Keratinocyte (primary cell): ENCODE measurements at regions not wholly inside any gene's neighbourhood (a gene's known extent, or its start where the extent isn't known, plus 50 kb on each side); places are given as distances from the start of the nearest gene placed in this dataset.
A peak's percentile ranks its signal among the peaks of the same experiment; 100 is the strongest.

ENCODE experiments used
- DNase-seq: peaks from one replicate; pipeline ENCODE4 v3.0.0-alpha.2; 2011; ENCODE audit warnings: low read depth, missing footprints, low spot score
- FAIRE-seq: peaks from 2 replicates; lab custom pipeline; 2011; peaks lifted over from hg19 to GRCh38; lab: Jason Lieb, UNC
- H2AFZ ChIP-seq: 2 replicates; pipeline ENCODE4 v1.6.0; 2012; ENCODE audit warnings: low read length, control low read depth, inconsistent platforms; ENCODE audit not compliant: control insufficient read depth
- H3K27ac ChIP-seq: 2 replicates; pipeline ENCODE4 v1.5.1; 2011; ENCODE audit warnings: low read length; ENCODE audit not compliant: control insufficient read depth, insufficient read depth
- H3K27me3 ChIP-seq: 3 replicates; pipeline ENCODE4 v1.6.0; 2011; ENCODE audit warnings: low read length; ENCODE audit not compliant: control insufficient read depth, insufficient read depth; ENCODE audit errors: extremely low read depth
- H3K36me3 ChIP-seq, 2 experiments: 2 replicates in 1 of 2; 3 replicates in 1 of 2; pipeline ENCODE4 v1.5.1; 2011; ENCODE audit warnings: low read length in 2 of 2, mild to moderate bottlenecking in 1 of 2; ENCODE audit not compliant: control insufficient read depth in 2 of 2, insufficient read depth in 2 of 2; ENCODE audit errors: extremely low read depth in 1 of 2
- H3K4me1 ChIP-seq: 3 replicates; pipeline ENCODE4 v1.5.1; 2011; ENCODE audit warnings: low read length; ENCODE audit not compliant: control insufficient read depth, insufficient read depth; ENCODE audit errors: extremely low read depth
- H3K4me2 ChIP-seq: 3 replicates; pipeline ENCODE4 v1.6.0; 2011; ENCODE audit warnings: low read depth, low read length; ENCODE audit not compliant: control insufficient read depth, insufficient read depth; ENCODE audit errors: extremely low read depth
- H3K4me3 ChIP-seq, 3 experiments: fragments of 200-600 bp in 1 of 3; sonication (generic) in 1 of 3; 2 replicates in 2 of 3; 3 replicates in 1 of 3; pipeline ENCODE4 v1.5.1; 2011 to 2016; ENCODE audit warnings: low read length in 3 of 3, mild to moderate bottlenecking in 3 of 3, control low read depth in 2 of 3, inconsistent platforms in 1 of 3, low read depth in 1 of 3, mixed read lengths in 1 of 3, mixed run types in 1 of 3, moderate library complexity in 1 of 3; ENCODE audit not compliant: control insufficient read depth in 2 of 3, insufficient read depth in 2 of 3; ENCODE audit errors: extremely low read depth in 1 of 3
- H3K79me2 ChIP-seq: 2 replicates; pipeline ENCODE4 v1.6.0; 2012; ENCODE audit warnings: low read length; ENCODE audit not compliant: control insufficient read depth, insufficient read depth
- H3K9ac ChIP-seq: 3 replicates; pipeline ENCODE4 v1.6.0; 2011; ENCODE audit warnings: low read length; ENCODE audit not compliant: control insufficient read depth, insufficient read depth; ENCODE audit errors: extremely low read depth
- H3K9me1 ChIP-seq: 3 replicates; pipeline ENCODE4 v1.6.0; 2011; ENCODE audit warnings: low read length; ENCODE audit not compliant: control insufficient read depth, insufficient read depth; ENCODE audit errors: extremely low read depth
- H3K9me3 ChIP-seq: 2 replicates; pipeline ENCODE4 v1.5.1; 2012; ENCODE audit warnings: low read depth, low read length; ENCODE audit not compliant: control insufficient read depth
- H4K20me1 ChIP-seq: 3 replicates; pipeline ENCODE4 v1.6.0; 2011; ENCODE audit warnings: low read length; ENCODE audit not compliant: control insufficient read depth, insufficient read depth; ENCODE audit errors: extremely low read depth
- CTCF ChIP-seq, 3 experiments: IDR thresholded peaks in 1 of 3; conservative IDR thresholded peaks in 1 of 3; optimal IDR thresholded peaks in 1 of 3; 2 replicates in 2 of 3; 3 replicates in 1 of 3; pipeline versions ENCODE3 to v1.5.1; 2011; ENCODE audit warnings: low read length in 3 of 3, mild to moderate bottlenecking in 3 of 3, moderate library complexity in 2 of 3, control low read depth in 1 of 3, inconsistent platforms in 1 of 3; ENCODE audit not compliant: insufficient read depth in 2 of 3; ENCODE audit errors: extremely low read depth in 1 of 3
- EZH2 ChIP-seq: IDR thresholded peaks from one replicate; pipeline ENCODE4 v1.6.1; 2012; ENCODE audit warnings: inconsistent platforms, mild to moderate bottlenecking, low read length, moderate library complexity
- dilution Hi-C: fragments of 300-500 bp; cut with MboI; formaldehyde crosslinking; loops from one replicate; pipeline ENCODE4 v1.7.0; 2020; ENCODE audit warnings: low sequenced_read_pairs; ENCODE audit not compliant: extremely low pct_ligation_motif_present

DNA sequence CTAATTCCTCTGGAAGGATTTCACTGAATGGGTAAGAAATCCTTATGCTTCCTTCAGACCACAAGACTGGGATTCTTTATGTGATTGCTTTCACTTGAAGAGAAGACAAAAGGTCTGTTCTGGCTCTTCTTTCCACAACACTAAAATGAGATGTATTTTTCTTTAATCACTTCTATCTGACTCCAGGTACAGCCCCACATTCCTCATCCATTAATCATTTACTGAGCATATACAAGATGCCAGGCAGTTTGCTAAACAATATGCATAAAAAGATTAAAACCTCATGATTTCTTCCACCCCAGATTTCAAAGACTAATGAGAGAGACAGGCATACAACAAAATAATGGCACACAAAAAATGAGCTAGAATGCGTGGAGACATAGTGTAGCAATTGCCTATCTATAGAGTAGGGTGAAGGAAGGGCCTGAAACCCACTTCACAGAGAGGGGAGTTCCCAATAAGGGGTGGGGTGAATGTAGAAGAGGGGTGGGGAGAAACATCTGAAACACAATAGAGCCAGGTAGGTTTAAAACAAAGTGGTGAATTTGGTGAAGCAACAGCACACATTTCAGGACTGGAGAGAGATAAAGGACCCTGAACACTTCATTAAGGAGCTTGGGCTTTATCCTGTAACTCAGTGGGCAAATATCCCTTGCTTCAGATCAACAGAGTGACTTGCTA lies 65.1 kb upstream of the PRB2 start:
- H3K9ac ChIP-seq, result no peak overlapping the region
- no peak overlapping the region for H2AFZ ChIP-seq
- dilution Hi-C loops, result no loop called here
- H3K27ac ChIP-seq, result no peak overlapping the region
- H3K4me1 ChIP-seq, result peaks cover 19% of the 10 kb centered on the region
- DNase-seq (peak; percentile 28), FAIRE-seq (no peak)
- H3K27me3 ChIP-seq, result no peaks in the 10 kb centered on the region
- H4K20me1 ChIP-seq, result no peaks in the 10 kb centered on the region
- H3K4me2 ChIP-seq, result no peak overlapping the region
- no peaks in the 10 kb centered on the region for H3K9me1 ChIP-seq
- no peak overlapping the region for H3K4me3 ChIP-seq
- H3K36me3 ChIP-seq, result no peaks in the 10 kb centered on the region
- H3K79me2 ChIP-seq, result no peaks in the 10 kb centered on the region
- TF ChIP-seq EZH2 (no peak), CTCF (optimal IDR thresholded peaks at IDR 0.05 in 1 of 3, IDR thresholded peaks at IDR 0.05 in 1 of 3, conservative IDR thresholded peaks at IDR 0.05 in 1 of 3; ENCODE audit: extremely low read depth in 1 of 3, insufficient read depth in 2 of 3, low read length in 3 of 3) (no peak)
- H3K9me3 ChIP-seq, result no peaks in the 10 kb centered on the region

DNA sequence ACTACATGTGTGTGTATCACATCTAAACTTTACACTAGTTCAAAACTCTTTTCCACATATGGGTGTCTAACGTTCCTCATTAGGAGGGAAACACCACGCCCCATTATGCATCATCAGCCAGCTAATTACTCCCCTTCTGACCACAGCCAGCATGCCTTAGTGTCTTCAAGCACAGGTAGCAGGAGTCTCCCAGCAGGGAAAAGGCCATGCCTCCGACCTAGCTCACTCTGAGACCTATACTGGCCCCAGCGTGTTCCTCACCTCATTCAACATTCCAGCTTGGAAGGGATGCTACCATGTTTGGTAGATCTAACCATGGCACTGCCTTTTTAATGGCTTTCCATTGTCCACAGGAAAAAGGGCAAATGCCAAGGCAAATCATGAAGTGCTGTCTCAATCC lies 66.1 kb upstream of the PRB2 start:
- H3K9me1 ChIP-seq, result no peaks in the 10 kb centered on the region
- H3K4me1 ChIP-seq, result peaks cover 19% of the 10 kb centered on the region
- H3K79me2 ChIP-seq, result no peaks in the 10 kb centered on the region
- H2AFZ ChIP-seq, result no peak overlapping the region
- H3K9me3 ChIP-seq, result no peaks in the 10 kb centered on the region
- H3K36me3 ChIP-seq, result no peaks in the 10 kb centered on the region
- H3K27ac ChIP-seq, result no peak overlapping the region
- dilution Hi-C loops, result no loop called here
- H3K4me3 ChIP-seq, result no peak overlapping the region
- no peak overlapping the region for H3K4me2 ChIP-seq
- FAIRE-seq (no peak), DNase-seq (no peak)
- TF ChIP-seq EZH2, result no peak
- TF ChIP-seq CTCF (optimal IDR thresholded peaks at IDR 0.05 in 1 of 3, IDR thresholded peaks at IDR 0.05 in 1 of 3, conservative IDR thresholded peaks at IDR 0.05 in 1 of 3; ENCODE audit: extremely low read depth in 1 of 3, insufficient read depth in 2 of 3, low read length in 3 of 3), result no peak
- no peaks in the 10 kb centered on the region for H4K20me1 ChIP-seq
- no peak overlapping the region for H3K9ac ChIP-seq
- no peaks in the 10 kb centered on the region for H3K27me3 ChIP-seq
